GM18867 (cell line): ENCODE measurements at regions not wholly inside any gene's neighbourhood (a gene's known extent, or its start where the extent isn't known, plus 50 kb on each side); places are given as distances from the start of the nearest gene placed in this dataset.

Experiments
- ATAC-seq: cut with Tn5 transposase; IDR thresholded peaks from one replicate; pipeline ENCODE4 v1.9.1; 2021; ENCODE audit warnings: mild to moderate bottlenecking, moderate library complexity; ENCODE audit not compliant: unreplicated experiment

- no peak for ATAC-seq
Measured at GRCh38 chr4:60122820-60123219, 1077.3 kb upstream of the ADGRL3 start.

- ATAC-seq, result no peak
Measured at GRCh38 chr4:60128888-60129287, 1071.2 kb upstream of the ADGRL3 start.

GRCh38 chr4:60129740-60130139, 1070.4 kb upstream of the ADGRL3 start:
- no peak for ATAC-seq

- no peak for ATAC-seq
Measured at GRCh38 chr4:60133375-60133774, 1066.8 kb upstream of the ADGRL3 start.

GRCh38 chr4:60134099-60134498, 1066.0 kb upstream of the ADGRL3 start:
- ATAC-seq, result no peak

- no peak for ATAC-seq
Measured at GRCh38 chr4:60155088-60155487, 1045.0 kb upstream of the ADGRL3 start.

- no peak for ATAC-seq
Measured at GRCh38 chr4:60173103-60173502, 1027.0 kb upstream of the ADGRL3 start.

GRCh38 chr4:60173718-60174117, 1026.4 kb upstream of the ADGRL3 start:
- no peak for ATAC-seq

GRCh38 chr4:60175241-60175640, 1024.9 kb upstream of the ADGRL3 start:
- no peak for ATAC-seq

GRCh38 chr4:60187428-60187827, 1012.7 kb upstream of the ADGRL3 start:
- ATAC-seq, result no peak

GRCh38 chr4:60189286-60189685, 1010.8 kb upstream of the ADGRL3 start:
- ATAC-seq, result no peak

GRCh38 chr4:60194214-60194613, 1005.9 kb upstream of the ADGRL3 start:
- ATAC-seq, result no peak

GRCh38 chr4:60195256-60195655, 1004.9 kb upstream of the ADGRL3 start:
- no peak for ATAC-seq

GRCh38 chr4:60201052-60201673, 999.0 kb upstream of the ADGRL3 start:
- ATAC-seq, result peak; percentile 77

GRCh38 chr4:60209588-60209987, 990.5 kb upstream of the ADGRL3 start:
- no peak for ATAC-seq

GRCh38 chr4:60215906-60216305, 984.2 kb upstream of the ADGRL3 start:
- no peak for ATAC-seq

GRCh38 chr4:60216752-60217151, 983.4 kb upstream of the ADGRL3 start:
- ATAC-seq, result no peak

GRCh38 chr4:60221866-60222265, 978.3 kb upstream of the ADGRL3 start:
- ATAC-seq, result no peak

GRCh38 chr4:60223208-60223923, 976.8 kb upstream of the ADGRL3 start:
- ATAC-seq, result no peak

- ATAC-seq, result no peak
Measured at GRCh38 chr4:60241866-60242265, 958.3 kb upstream of the ADGRL3 start.

GRCh38 chr4:60249784-60250183, 950.3 kb upstream of the ADGRL3 start:
- ATAC-seq, result no peak

- ATAC-seq, result no peak
Measured at GRCh38 chr4:60250657-60251056, 949.5 kb upstream of the ADGRL3 start.

GRCh38 chr4:60259781-60260180, 940.3 kb upstream of the ADGRL3 start:
- no peak for ATAC-seq
